ENCODE measurements at regions not wholly inside any gene's neighbourhood (a gene's known extent, or its start where the extent isn't known, plus 50 kb on each side); places are given as distances from the start of the nearest gene placed in this dataset.

DNA sequence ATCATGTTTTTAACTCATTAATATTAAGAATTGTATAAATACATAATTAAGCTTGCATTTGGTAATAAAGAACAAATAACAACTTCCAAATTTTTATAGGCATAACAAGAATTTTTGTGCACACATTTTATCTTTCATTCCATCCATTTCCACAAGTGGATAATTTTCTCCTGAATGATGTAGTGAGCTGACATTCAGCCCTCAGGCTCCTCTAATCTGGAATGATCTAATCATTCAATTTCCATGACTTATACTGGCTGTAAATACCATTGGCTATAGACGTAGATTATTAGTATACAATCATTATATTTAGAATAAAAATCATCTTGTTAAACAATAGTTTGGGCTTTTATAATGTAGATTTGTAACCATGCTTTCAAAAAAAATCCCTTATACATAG, 287.2 kb upstream of the GHITM start:
- Histone ChIP-seq H3K27me3 (ENCODE audit: low read length) (no peaks in the 10 kb centered on the region), H3K27ac (ENCODE audit: low read length) (no peak overlapping the region), H2AFZ (ENCODE audit: low read length) (no peak overlapping the region), H3F3A (ENCODE audit: low read length, unreplicated experiment) (no peaks in the 10 kb centered on the region), H3K79me2 (ENCODE audit: low read length) (no peaks in the 10 kb centered on the region), H3K4me1 (ENCODE audit: insufficient read depth, low read length) (no peaks in the 10 kb centered on the region), H3K36me3 (ENCODE audit: low read depth, low read length) (no peaks in the 10 kb centered on the region), H3K9ac (ENCODE audit: low read length) (no peak overlapping the region), H3K9me2 (replicated peaks; ENCODE audit: low read length) (no peaks in the 10 kb centered on the region), H3K4me3 (ENCODE audit: low read length) (no peak overlapping the region), H3K9me3 (ENCODE audit: low read length) (no peaks in the 10 kb centered on the region), H4K20me1 (ENCODE audit: low read length) (no peaks in the 10 kb centered on the region), H3K4me2 (ENCODE audit: low read length) (no peak overlapping the region)
- ATAC-seq, result no peak
- intact Hi-C loops (cut with micrococcal nuclease), result no loop called here
- BruUV-seq (replicated peaks), result no TSS peak
- TF ChIP-seq, protein P1, sequence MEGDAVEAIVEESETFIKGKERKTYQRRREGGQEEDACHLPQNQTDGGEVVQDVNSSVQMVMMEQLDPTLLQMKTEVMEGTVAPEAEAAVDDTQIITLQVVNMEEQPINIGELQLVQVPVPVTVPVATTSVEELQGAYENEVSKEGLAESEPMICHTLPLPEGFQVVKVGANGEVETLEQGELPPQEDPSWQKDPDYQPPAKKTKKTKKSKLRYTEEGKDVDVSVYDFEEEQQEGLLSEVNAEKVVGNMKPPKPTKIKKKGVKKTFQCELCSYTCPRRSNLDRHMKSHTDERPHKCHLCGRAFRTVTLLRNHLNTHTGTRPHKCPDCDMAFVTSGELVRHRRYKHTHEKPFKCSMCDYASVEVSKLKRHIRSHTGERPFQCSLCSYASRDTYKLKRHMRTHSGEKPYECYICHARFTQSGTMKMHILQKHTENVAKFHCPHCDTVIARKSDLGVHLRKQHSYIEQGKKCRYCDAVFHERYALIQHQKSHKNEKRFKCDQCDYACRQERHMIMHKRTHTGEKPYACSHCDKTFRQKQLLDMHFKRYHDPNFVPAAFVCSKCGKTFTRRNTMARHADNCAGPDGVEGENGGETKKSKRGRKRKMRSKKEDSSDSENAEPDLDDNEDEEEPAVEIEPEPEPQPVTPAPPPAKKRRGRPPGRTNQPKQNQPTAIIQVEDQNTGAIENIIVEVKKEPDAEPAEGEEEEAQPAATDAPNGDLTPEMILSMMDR (conservative IDR thresholded peaks at IDR 0.05; ENCODE audit: low read depth, low read length), result no peak
- TF ChIP-seq EZH2 (IDR thresholded peaks at IDR 0.05; ENCODE audit: low read length, unreplicated experiment) (no peak), EZH2phosphoT487 (IDR thresholded peaks at IDR 0.05; ENCODE audit: borderline replicate concordance, low read length) (no peak)
- ChIA-PET CTCF (no interaction called here), POLR2A (ENCODE audit: unreplicated experiment) (no interaction called here)
- no peak for DNase-seq

DNA sequence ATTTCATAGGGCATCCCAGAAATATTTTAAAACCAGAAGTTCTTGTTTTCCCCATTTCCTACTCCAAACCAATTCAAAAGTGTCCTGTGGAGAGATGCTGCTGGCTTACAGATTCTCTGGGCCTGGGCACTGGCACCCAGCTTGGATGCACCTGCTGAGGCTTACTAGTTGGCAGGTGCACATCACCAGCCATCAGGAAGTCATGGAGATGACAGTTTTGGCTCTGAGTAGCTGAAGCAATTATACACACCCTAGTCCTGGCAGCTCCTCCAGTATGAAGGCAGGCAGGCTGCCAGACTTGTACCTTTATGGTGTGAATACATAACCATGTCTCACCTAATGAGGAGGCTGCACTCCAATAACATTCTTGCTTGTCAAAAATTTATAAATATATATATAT, 276.6 kb upstream of the GHITM start:
- Histone ChIP-seq H3F3A (ENCODE audit: low read length, unreplicated experiment) (no peaks in the 10 kb centered on the region), H3K4me3 (ENCODE audit: low read length) (no peak overlapping the region), H3K4me2 (ENCODE audit: low read length) (no peak overlapping the region), H3K36me3 (ENCODE audit: low read depth, low read length) (no peaks in the 10 kb centered on the region), H3K9me2 (replicated peaks; ENCODE audit: low read length) (no peaks in the 10 kb centered on the region), H3K27me3 (ENCODE audit: low read length) (no peaks in the 10 kb centered on the region), H3K9me3 (ENCODE audit: low read length) (no peaks in the 10 kb centered on the region), H2AFZ (ENCODE audit: low read length) (no peak overlapping the region), H3K79me2 (ENCODE audit: low read length) (no peaks in the 10 kb centered on the region), H3K27ac (ENCODE audit: low read length) (no peak overlapping the region), H4K20me1 (ENCODE audit: low read length) (no peaks in the 10 kb centered on the region), H3K4me1 (ENCODE audit: insufficient read depth, low read length) (no peaks in the 10 kb centered on the region), H3K9ac (ENCODE audit: low read length) (no peak overlapping the region)
- POLR2A ChIA-PET (ENCODE audit: unreplicated experiment), result no interaction called here
- DNase-seq (no peak), ATAC-seq (no peak)
- intact Hi-C loops (cut with micrococcal nuclease), result no loop called here
- TF ChIP-seq EZH2phosphoT487 (IDR thresholded peaks at IDR 0.05; ENCODE audit: borderline replicate concordance, low read length) (no peak), EZH2 (IDR thresholded peaks at IDR 0.05; ENCODE audit: low read length, unreplicated experiment) (no peak)
- TF ChIP-seq, protein P1 (conservative IDR thresholded peaks at IDR 0.05; ENCODE audit: low read depth, low read length), result no peak
- no TSS peak for BruUV-seq (replicated peaks)
- CTCF ChIA-PET, result no interaction called here

DNA sequence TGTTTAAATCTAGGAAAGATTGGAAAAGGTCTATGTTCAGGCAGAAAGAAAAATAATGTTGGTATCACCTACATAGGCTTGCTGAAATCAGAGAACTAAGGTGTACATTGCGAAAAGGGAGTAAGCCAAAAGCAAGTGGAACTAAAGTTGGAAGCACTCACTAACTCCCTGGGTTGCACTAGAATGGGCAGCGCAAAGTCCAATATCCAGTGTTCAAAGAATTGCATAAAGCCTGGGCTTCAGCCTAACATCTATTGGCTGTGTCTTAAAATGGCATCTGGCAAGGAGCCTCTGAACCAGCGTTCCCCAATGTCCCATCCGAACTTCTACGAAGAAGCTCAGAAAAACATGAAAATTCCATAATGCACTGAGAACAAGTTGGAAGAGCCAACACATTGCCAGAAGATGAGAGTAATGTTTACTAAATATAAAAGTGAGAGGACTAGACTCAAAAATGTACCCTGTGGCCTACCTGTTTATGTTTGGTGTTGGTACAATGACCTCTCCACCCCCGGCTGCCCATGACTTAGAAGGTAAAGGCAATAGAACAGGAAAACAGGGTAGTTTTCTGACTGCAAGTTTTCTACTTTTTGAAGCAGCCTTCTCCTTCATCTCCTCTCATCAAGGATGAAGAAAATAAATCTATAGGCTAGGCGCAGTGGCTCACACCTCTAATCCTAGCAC, 275.9 kb upstream of the GHITM start:
- Histone ChIP-seq H2AFZ (ENCODE audit: low read length) (no peak overlapping the region), H3K4me2 (ENCODE audit: low read length) (no peak overlapping the region), H3K79me2 (ENCODE audit: low read length) (no peaks in the 10 kb centered on the region), H3K9me3 (ENCODE audit: low read length) (no peaks in the 10 kb centered on the region), H3K27ac (ENCODE audit: low read length) (no peak overlapping the region), H3K9me2 (replicated peaks; ENCODE audit: low read length) (no peaks in the 10 kb centered on the region), H3K36me3 (ENCODE audit: low read depth, low read length) (no peaks in the 10 kb centered on the region), H4K20me1 (ENCODE audit: low read length) (no peaks in the 10 kb centered on the region), H3K4me3 (ENCODE audit: low read length) (no peak overlapping the region), H3K4me1 (ENCODE audit: insufficient read depth, low read length) (no peaks in the 10 kb centered on the region), H3K9ac (ENCODE audit: low read length) (no peak overlapping the region), H3K27me3 (ENCODE audit: low read length) (no peaks in the 10 kb centered on the region), H3F3A (ENCODE audit: low read length, unreplicated experiment) (no peaks in the 10 kb centered on the region)
- BruUV-seq (replicated peaks), result no TSS peak
- TF ChIP-seq EZH2phosphoT487 (IDR thresholded peaks at IDR 0.05; ENCODE audit: borderline replicate concordance, low read length), result no peak
- TF ChIP-seq, protein P1 (conservative IDR thresholded peaks at IDR 0.05; ENCODE audit: low read depth, low read length), result no peak
- no peak for TF ChIP-seq EZH2 (IDR thresholded peaks at IDR 0.05; ENCODE audit: low read length, unreplicated experiment)
- ChIA-PET CTCF (no interaction called here), POLR2A (ENCODE audit: unreplicated experiment) (no interaction called here)
- intact Hi-C loops (cut with micrococcal nuclease), result no loop called here
- no peak for ATAC-seq
- DNase-seq, result no peak

All from PC-3 (cell line).